ENCODE measurements at regions not wholly inside any gene's neighbourhood (a gene's known extent, or its start where the extent isn't known, plus 50 kb on each side); places are given as distances from the start of the nearest gene placed in this dataset.

DNA sequence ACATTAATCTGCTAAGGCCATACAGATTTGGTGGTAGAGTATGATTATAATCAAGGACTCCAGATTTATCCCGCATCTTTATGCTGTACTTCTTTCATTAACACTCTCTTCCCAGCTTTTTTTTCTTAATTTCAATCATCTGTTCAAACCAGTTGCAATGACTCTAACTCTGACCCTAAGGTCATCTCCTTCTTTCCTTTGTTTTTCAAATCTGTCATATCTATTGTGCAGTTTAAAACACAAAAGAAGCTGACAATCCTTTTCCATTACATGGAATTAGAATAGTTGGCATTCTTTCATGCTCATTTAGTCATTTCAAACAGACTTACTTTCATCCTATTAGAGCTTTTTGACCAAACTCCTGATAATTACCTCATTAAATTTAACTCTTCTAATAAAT lies 53.6 kb upstream of the GRM5 start (continued):
- TF ChIP-seq ASH2L (IDR thresholded peaks at IDR 0.05; ENCODE audit: low read length) (no peak), JUND (IDR thresholded peaks at IDR 0.05; ENCODE audit: low read length) (no peak)
- TF ChIP-seq, protein P1, sequence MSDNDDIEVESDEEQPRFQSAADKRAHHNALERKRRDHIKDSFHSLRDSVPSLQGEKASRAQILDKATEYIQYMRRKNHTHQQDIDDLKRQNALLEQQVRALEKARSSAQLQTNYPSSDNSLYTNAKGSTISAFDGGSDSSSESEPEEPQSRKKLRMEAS (IDR thresholded peaks at IDR 0.05): no peak

All from H1 (cell line).